Trophoblast cell (in vitro differentiated cells and primary cell): ENCODE measurements at regions not wholly inside any gene's neighbourhood (a gene's known extent, or its start where the extent isn't known, plus 50 kb on each side); places are given as distances from the start of the nearest gene placed in this dataset.

Source experiments
- DNase-seq, 2 donors: peaks; one replicate each; pipeline ENCODE4 v3.0.0-alpha.2; 2016
- H2AFZ ChIP-seq: 2 replicates; pipeline ENCODE4 v1.6.1; 2013; ENCODE audit warnings: low read length, moderate library complexity, mild to moderate bottlenecking; ENCODE audit not compliant: insufficient read depth, poor library complexity
- H2AK5ac ChIP-seq: 2 replicates; pipeline ENCODE4 v1.6.1; 2013; ENCODE audit warnings: mild to moderate bottlenecking, low read length
- H2BK120ac ChIP-seq: 2 replicates; pipeline ENCODE4 v1.6.1; 2013; ENCODE audit warnings: low read length, mild to moderate bottlenecking, moderate library complexity; ENCODE audit not compliant: insufficient read depth, poor library complexity
- H2BK12ac ChIP-seq: 2 replicates; pipeline ENCODE4 v1.6.1; 2013; ENCODE audit warnings: mild to moderate bottlenecking, low read length, moderate library complexity
- H2BK5ac ChIP-seq: 2 replicates; pipeline ENCODE4 v1.6.1; 2013; ENCODE audit warnings: low read length, low read depth, moderate library complexity, mild to moderate bottlenecking; ENCODE audit not compliant: poor library complexity
- H3K14ac ChIP-seq: 2 replicates; pipeline ENCODE4 v1.6.1; 2013; ENCODE audit warnings: mild to moderate bottlenecking, low read length
- H3K18ac ChIP-seq: 2 replicates; pipeline ENCODE4 v1.6.1; 2013; ENCODE audit warnings: mild to moderate bottlenecking, low read length
- H3K23ac ChIP-seq: 2 replicates; pipeline ENCODE4 v1.6.1; 2013; ENCODE audit warnings: low read length
- H3K27ac ChIP-seq: 2 replicates; pipeline ENCODE4 v1.5.1; 2013; ENCODE audit warnings: low read depth, mild to moderate bottlenecking, inconsistent platforms, low read length, moderate library complexity
- H3K27me3 ChIP-seq: 2 replicates; pipeline ENCODE4 v1.6.1; 2013; ENCODE audit warnings: inconsistent platforms, mild to moderate bottlenecking, low read length, moderate library complexity; ENCODE audit not compliant: insufficient read depth
- H3K36me3 ChIP-seq, 2 experiments: 1 replicate in 1 of 2; 2 replicates in 1 of 2; pipeline ENCODE4 v1.6.1; 2013; ENCODE audit warnings: low read length in 2 of 2, mild to moderate bottlenecking in 2 of 2, moderate library complexity in 1 of 2; ENCODE audit not compliant: insufficient read depth in 2 of 2, control insufficient read depth in 1 of 2
- H3K4ac ChIP-seq: 2 replicates; pipeline ENCODE4 v1.6.1; 2013; ENCODE audit warnings: low read depth, mild to moderate bottlenecking, low read length, moderate library complexity
- H3K4me1 ChIP-seq, 2 experiments: 1 replicate in 1 of 2; 2 replicates in 1 of 2; pipeline ENCODE4 v1.6.1; 2013; ENCODE audit warnings: low read length in 2 of 2, mild to moderate bottlenecking in 2 of 2, moderate library complexity in 1 of 2; ENCODE audit not compliant: insufficient read depth in 2 of 2, control insufficient read depth in 1 of 2
- H3K4me2 ChIP-seq: 2 replicates; pipeline ENCODE4 v1.6.1; 2013; ENCODE audit warnings: inconsistent platforms, mild to moderate bottlenecking, low read length, moderate library complexity
- H3K4me3 ChIP-seq: 2 replicates; pipeline ENCODE4 v1.5.1; 2013; ENCODE audit warnings: mild to moderate bottlenecking, low read depth, low read length, inconsistent platforms
- H3K79me1 ChIP-seq: one replicate; pipeline ENCODE4 v1.6.1; 2013; ENCODE audit warnings: low read length
- H3K79me2 ChIP-seq: 2 replicates; pipeline ENCODE4 v1.6.1; 2013; ENCODE audit warnings: low read length, mild to moderate bottlenecking; ENCODE audit not compliant: control insufficient read depth, insufficient read depth, poor library complexity
- H3K9ac ChIP-seq: 2 replicates; pipeline ENCODE4 v1.6.1; 2013; ENCODE audit warnings: mild to moderate bottlenecking, low read length
- H3K9me3 ChIP-seq: 2 replicates; pipeline ENCODE4 v1.6.1; 2013; ENCODE audit warnings: low read depth, mild to moderate bottlenecking, control low read depth, inconsistent platforms, low read length; ENCODE audit not compliant: insufficient read depth
- H4K12ac ChIP-seq: 2 replicates; pipeline ENCODE4 v1.6.1; 2013; ENCODE audit warnings: low read depth, mild to moderate bottlenecking, low read length, moderate library complexity
- H4K8ac ChIP-seq: 2 replicates; pipeline ENCODE4 v1.6.1; 2013; ENCODE audit warnings: low read depth, mild to moderate bottlenecking, low read length, moderate library complexity
- H4K91ac ChIP-seq: one replicate; pipeline ENCODE4 v1.6.1; 2013; ENCODE audit warnings: low read depth, mild to moderate bottlenecking, low read length, moderate library complexity
- WGBS: extraction: QIAGEN DNeasy Blood & Tissue Kit; methylation state at CpG from one replicate; pipeline ENCODE4 v1.1.7; 2013; ENCODE audit warnings: missing lambda C conversion rate; ENCODE audit not compliant: insufficient read length, insufficient coverage; ENCODE audit errors: extremely low coverage; 5-methylcytosine and 5-hydroxymethylcytosine counted together

- Histone ChIP-seq H3K27me3 (no peaks in the 10 kb centered on the region), H3K18ac (no peak overlapping the region), H2BK12ac (no peak overlapping the region), H3K27ac (no peak overlapping the region), H4K91ac (no peak overlapping the region), H4K12ac (no peak overlapping the region), H3K79me1 (no peaks in the 10 kb centered on the region), H3K79me2 (no peaks in the 10 kb centered on the region), H3K9ac (no peak overlapping the region), H2AK5ac (no peak overlapping the region), H3K14ac (no peak overlapping the region), H3K4me1 (no peaks in the 10 kb centered on the region), H3K4ac (no peak overlapping the region), H2BK5ac (no peak overlapping the region), H2AFZ (no peak overlapping the region), H4K8ac (no peak overlapping the region), H3K4me2 (no peak overlapping the region), H3K4me3 (no peak overlapping the region), H2BK120ac (no peak overlapping the region), H3K9me3 (no peaks in the 10 kb centered on the region), H3K23ac (no peak overlapping the region), H3K36me3 (no peaks in the 10 kb centered on the region)
- DNase-seq = no peak
- no CpG with 5 or more reads among the region's 4 CpGs for WGBS
Observed at GRCh38 chr9:18202924-18203323, 271.0 kb upstream of the ADAMTSL1 start.

GRCh38 chr9:18207735-18208134 lies 266.2 kb upstream of the ADAMTSL1 start:
- H3K4me3 ChIP-seq = no peak overlapping the region
- no peak overlapping the region for H4K8ac ChIP-seq
- H3K9ac ChIP-seq = no peak overlapping the region
- no peak overlapping the region for H2BK120ac ChIP-seq
- no peak overlapping the region for H4K12ac ChIP-seq
- H3K79me1 ChIP-seq = no peaks in the 10 kb centered on the region
- no peak overlapping the region for H2BK12ac ChIP-seq
- no peaks in the 10 kb centered on the region for H3K9me3 ChIP-seq
- no peak overlapping the region for H2AFZ ChIP-seq
- no peak overlapping the region for H3K4me2 ChIP-seq
- no peak overlapping the region for H3K4ac ChIP-seq
- no CpG with 5 or more reads among the region's 3 CpGs for WGBS
- H4K91ac ChIP-seq = no peak overlapping the region
- H2AK5ac ChIP-seq = no peak overlapping the region
- no peaks in the 10 kb centered on the region for H3K36me3 ChIP-seq
- H3K27me3 ChIP-seq = no peaks in the 10 kb centered on the region
- H3K23ac ChIP-seq = no peak overlapping the region
- no peak for DNase-seq
- H3K27ac ChIP-seq = no peak overlapping the region
- H3K18ac ChIP-seq = no peak overlapping the region
- no peaks in the 10 kb centered on the region for H3K4me1 ChIP-seq
- H2BK5ac ChIP-seq = no peak overlapping the region
- no peak overlapping the region for H3K14ac ChIP-seq
- H3K79me2 ChIP-seq = no peaks in the 10 kb centered on the region

- no peak overlapping the region for H4K8ac ChIP-seq
- WGBS = no CpG with 5 or more reads among the region's 3 CpGs
Observed at GRCh38 chr9:18208166-18209059, 265.5 kb upstream of the ADAMTSL1 start.

GRCh38 chr9:18215626-18216025 lies 258.3 kb upstream of the ADAMTSL1 start:
- Histone ChIP-seq H3K27me3 (no peaks in the 10 kb centered on the region), H2AK5ac (no peak overlapping the region), H2BK120ac (no peak overlapping the region), H4K12ac (no peak overlapping the region), H2BK5ac (no peak overlapping the region), H3K4ac (no peak overlapping the region), H3K14ac (no peak overlapping the region), H4K8ac (no peak overlapping the region), H3K4me3 (no peak overlapping the region), H3K27ac (no peak overlapping the region), H2BK12ac (no peak overlapping the region), H3K4me1 (no peaks in the 10 kb centered on the region), H3K36me3 (no peaks in the 10 kb centered on the region), H3K79me2 (no peaks in the 10 kb centered on the region), H4K91ac (no peak overlapping the region), H3K4me2 (no peak overlapping the region), H3K9me3 (no peaks in the 10 kb centered on the region), H3K18ac (no peak overlapping the region), H3K9ac (no peak overlapping the region), H2AFZ (no peak overlapping the region), H3K23ac (no peak overlapping the region), H3K79me1 (no peaks in the 10 kb centered on the region)
- DNase-seq = no peak
- no CpG with 5 or more reads among the region's 3 CpGs for WGBS

More at GRCh38 chr9:18208166-18209059, 265.5 kb upstream of the ADAMTSL1 start:
- Histone ChIP-seq H2AK5ac (no peak overlapping the region), H3K9ac (no peak overlapping the region), H4K91ac (no peak overlapping the region), H3K79me2 (no peaks in the 10 kb centered on the region), H3K23ac (no peak overlapping the region), H2BK5ac (no peak overlapping the region), H3K4ac (no peak overlapping the region), H3K79me1 (no peaks in the 10 kb centered on the region), H3K18ac (no peak overlapping the region), H3K4me3 (no peak overlapping the region), H3K27ac (no peak overlapping the region), H3K14ac (no peak overlapping the region), H3K4me2 (no peak overlapping the region), H3K4me1 (no peaks in the 10 kb centered on the region), H2BK12ac (no peak overlapping the region), H2AFZ (no peak overlapping the region), H2BK120ac (no peak overlapping the region), H3K9me3 (no peaks in the 10 kb centered on the region), H3K36me3 (no peaks in the 10 kb centered on the region), H4K12ac (no peak overlapping the region), H3K27me3 (no peaks in the 10 kb centered on the region)
- peak; percentile 69 to 74 for DNase-seq
